Kidney (tissue), 13 donors: ENCODE measurements at regions not wholly inside any gene's neighbourhood (a gene's known extent, or its start where the extent isn't known, plus 50 kb on each side); places are given as distances from the start of the nearest gene placed in this dataset.

Source experiments
- DNase-seq, 5 donors: peaks; one replicate each; pipeline ENCODE4 v3.0.0-alpha.2; 2013 to 2020
- FAIRE-seq: peaks from 2 replicates; lab custom pipeline; 2012; peaks lifted over from hg19 to GRCh38; lab: Jason Lieb, UNC
- H3K27ac ChIP-seq, 2 donors: one replicate each; pipeline ENCODE4 v1.7.0; 2013; ENCODE audit warnings: low read depth in 2 of 2, low read length in 2 of 2, inconsistent platforms in 1 of 2
- H3K27me3 ChIP-seq: one replicate; pipeline ENCODE4 v1.7.1; 2013; ENCODE audit warnings: low read length, inconsistent platforms; ENCODE audit not compliant: control insufficient read depth, insufficient read depth
- H3K36me3 ChIP-seq, 3 donors: one replicate each; pipeline versions ENCODE4 v1.7.0 to v1.7.1; 2013; ENCODE audit warnings: low read length in 3 of 3, control low read depth in 1 of 3, inconsistent platforms in 1 of 3; ENCODE audit not compliant: insufficient read depth in 3 of 3, control insufficient read depth in 2 of 3
- H3K4me1 ChIP-seq, 3 donors: one replicate each; pipeline versions ENCODE4 v1.7.0 to v1.7.1; 2013; ENCODE audit warnings: low read length in 3 of 3, inconsistent platforms in 1 of 3, low read depth in 1 of 3; ENCODE audit not compliant: control insufficient read depth in 2 of 3, insufficient read depth in 2 of 3
- H3K4me3 ChIP-seq, 3 donors: one replicate each; pipeline versions ENCODE4 v1.7.0 to v1.8.1; 2013; ENCODE audit warnings: low read length in 3 of 3, control low read depth in 1 of 3, inconsistent platforms in 1 of 3
- H3K9ac ChIP-seq, 3 donors: one replicate each; pipeline versions ENCODE4 v1.7.0 to v1.7.1; 2013; ENCODE audit warnings: low read length in 3 of 3, control low read depth in 1 of 3, inconsistent platforms in 1 of 3
- H3K9me3 ChIP-seq, 3 donors: one replicate each; pipeline versions ENCODE4 v1.7.0 to v1.7.1; 2013; ENCODE audit warnings: low read length in 3 of 3, control low read depth in 1 of 3, inconsistent platforms in 1 of 3; ENCODE audit not compliant: control insufficient read depth in 2 of 3, insufficient read depth in 1 of 3
- CTCF ChIP-seq: IDR thresholded peaks from 3 replicates; pipeline ENCODE4 v1.5.1; 2012; ENCODE audit warnings: mild to moderate bottlenecking, moderate library complexity, borderline replicate concordance; ENCODE audit not compliant: insufficient read depth; ENCODE audit errors: extremely low read depth
- intact Hi-C: fragments of 100-400 bp; cut with DNase I; formaldehyde crosslinking; loops from one replicate; pipeline ENCODE4 v1.11.1; 2022
- donor health status: control.
- donor health status: control.
- donor health status: control.
- donor health status: control.
- donor health status: control.
- donor health status: DM: yes; HTN: yes; CAD: no.
- donor health status: Normal renal cell carcinoma (clear cell type).

GRCh38 chr7:153920897-153921296, 131.3 kb upstream of the DPP6 start:
- Histone ChIP-seq H3K4me3 (no peak overlapping the region), H3K4me1 (peaks cover 0 to 6% (median 0%) of the 10 kb centered on the region in 3 donors), H3K27me3 (no peaks in the 10 kb centered on the region), H3K9me3 (peaks cover 0 to 1% (median 0%) of the 10 kb centered on the region in 3 donors), H3K27ac (no peak overlapping the region), H3K9ac (no peak overlapping the region), H3K36me3 (no peaks in the 10 kb centered on the region)
- no peak for FAIRE-seq
- TF ChIP-seq CTCF, result no peak
- DNase-seq, result no peak
- intact Hi-C loops, result no loop called here

- intact Hi-C loops, result no loop called here
- H3K36me3 ChIP-seq, result no peaks in the 10 kb centered on the region
- FAIRE-seq (no peak), DNase-seq (no peak)
- peaks cover 0 to 1% (median 0%) of the 10 kb centered on the region in 3 donors for H3K9me3 ChIP-seq
- no peak overlapping the region for H3K9ac ChIP-seq
- no peak for TF ChIP-seq CTCF
- H3K27me3 ChIP-seq, result no peaks in the 10 kb centered on the region
- H3K4me3 ChIP-seq, result no peak overlapping the region
- H3K27ac ChIP-seq, result no peak overlapping the region
- peaks cover 0 to 6% (median 0%) of the 10 kb centered on the region in 3 donors for H3K4me1 ChIP-seq
These were observed 130.8 kb upstream of the DPP6 start for GRCh38 chr7:153921408-153921807.

GRCh38 chr7:153930696-153931095, 121.5 kb upstream of the DPP6 start:
- no peak for DNase-seq
- Histone ChIP-seq H3K9ac (no peak overlapping the region), H3K9me3 (no peaks in the 10 kb centered on the region), H3K4me1 (peaks cover 0 to 2% (median 2%) of the 10 kb centered on the region in 3 donors), H3K27me3 (no peaks in the 10 kb centered on the region), H3K27ac (no peak overlapping the region), H3K4me3 (no peak overlapping the region), H3K36me3 (no peaks in the 10 kb centered on the region)
- intact Hi-C loops, result no loop called here
- FAIRE-seq, result no peak
- TF ChIP-seq CTCF, result no peak

- Histone ChIP-seq H3K9ac (no peak overlapping the region), H3K9me3 (no peaks in the 10 kb centered on the region), H3K4me1 (peaks cover 0 to 2% (median 2%) of the 10 kb centered on the region in 3 donors), H3K36me3 (no peaks in the 10 kb centered on the region), H3K27ac (no peak overlapping the region), H3K4me3 (no peak overlapping the region), H3K27me3 (no peaks in the 10 kb centered on the region)
- DNase-seq, result no peak
- intact Hi-C loops, result no loop called here
- TF ChIP-seq CTCF, result no peak
- no peak for FAIRE-seq
These were observed 118.2 kb upstream of the DPP6 start for GRCh38 chr7:153934048-153934447.
